ENCODE measurements at regions not wholly inside any gene's neighbourhood (a gene's known extent, or its start where the extent isn't known, plus 50 kb on each side); places are given as distances from the start of the nearest gene placed in this dataset.
"Not testable (repeated sequence)": the region's sequence is repeated elsewhere in the genome, so short reads cannot be mapped to it uniquely, and the experiment has no call there.

DNA sequence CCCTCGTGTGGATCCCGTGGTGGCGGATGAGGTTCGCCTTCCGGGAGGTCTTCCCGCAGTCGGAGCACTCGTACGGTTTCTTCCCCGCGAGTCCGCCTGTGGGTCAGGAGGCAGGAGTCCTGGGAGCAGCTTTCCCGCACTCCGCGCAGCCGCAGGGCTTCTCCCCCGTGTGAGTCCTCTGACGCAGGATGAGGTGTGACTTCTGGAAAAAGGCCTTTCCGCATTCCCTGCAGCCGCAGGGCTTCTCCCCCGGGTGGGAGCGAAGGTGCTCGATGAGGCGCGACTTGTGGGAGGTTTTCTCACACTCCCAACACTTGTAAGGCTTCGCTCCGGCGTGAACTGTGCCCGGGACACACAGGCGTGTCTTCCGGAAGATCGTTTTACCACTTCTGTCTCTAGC is 68.8 kb upstream of the WIPI2 start:
- H3K4me1 Mint-ChIP-seq (ENCODE audit: low read depth); H3K36me3 Mint-ChIP-seq (ENCODE audit: low read depth); POLR2A ChIA-PET; CTCF ChIA-PET; H3K4me3 Mint-ChIP-seq; ATAC-seq; H3K27me3 Mint-ChIP-seq; intact Hi-C loops (cut with micrococcal nuclease); H3K9me3 Mint-ChIP-seq; DNase-seq; H3K27ac Mint-ChIP-seq: not testable (repeated sequence)

DNA sequence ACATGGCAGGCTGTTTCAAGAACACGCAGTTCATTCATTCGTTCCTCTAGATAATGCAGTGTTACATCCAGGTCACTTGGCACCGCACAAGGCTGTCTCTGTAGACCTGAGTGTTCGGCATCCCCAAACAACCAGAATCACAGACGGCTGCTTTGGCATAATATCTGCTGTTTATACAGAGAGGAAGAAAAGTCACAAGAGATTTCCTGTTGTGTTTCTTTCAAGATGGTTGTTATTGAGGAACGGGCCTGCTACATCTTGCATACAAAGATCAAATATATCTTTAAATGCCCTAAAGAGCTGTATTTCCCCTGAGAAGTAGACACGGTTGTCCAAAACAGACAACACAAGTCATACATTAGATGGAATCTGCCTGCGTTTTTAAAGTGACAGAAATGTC is 58.8 kb upstream of the WIPI2 start:
- H3K9me3 Mint-ChIP-seq; CTCF ChIA-PET; intact Hi-C loops (cut with micrococcal nuclease); POLR2A ChIA-PET; DNase-seq; H3K4me3 Mint-ChIP-seq; H3K36me3 Mint-ChIP-seq (ENCODE audit: low read depth); H3K27me3 Mint-ChIP-seq; H3K27ac Mint-ChIP-seq: not testable (repeated sequence)
- ATAC-seq = peak; percentile 31
- peaks cover 21% of the 10 kb centered on the region for H3K4me1 Mint-ChIP-seq (ENCODE audit: low read depth)

GRCh38 chr7:5132539-5132938 is 57.5 kb upstream of the WIPI2 start:
- ATAC-seq (no peak), DNase-seq (no peak)
- Mint-ChIP-seq H3K27ac (no peak overlapping the region), H3K27me3 (no peaks in the 10 kb centered on the region), H3K4me3 (no peak overlapping the region), H3K9me3 (no peaks in the 10 kb centered on the region), H3K4me1 (ENCODE audit: low read depth) (peaks cover 21% of the 10 kb centered on the region), H3K36me3 (ENCODE audit: low read depth) (no peaks in the 10 kb centered on the region)
- ChIA-PET CTCF (no interaction called here), POLR2A (no interaction called here)
- intact Hi-C loops (cut with micrococcal nuclease) = no loop called here
- TF ChIP-seq, protein P1, sequence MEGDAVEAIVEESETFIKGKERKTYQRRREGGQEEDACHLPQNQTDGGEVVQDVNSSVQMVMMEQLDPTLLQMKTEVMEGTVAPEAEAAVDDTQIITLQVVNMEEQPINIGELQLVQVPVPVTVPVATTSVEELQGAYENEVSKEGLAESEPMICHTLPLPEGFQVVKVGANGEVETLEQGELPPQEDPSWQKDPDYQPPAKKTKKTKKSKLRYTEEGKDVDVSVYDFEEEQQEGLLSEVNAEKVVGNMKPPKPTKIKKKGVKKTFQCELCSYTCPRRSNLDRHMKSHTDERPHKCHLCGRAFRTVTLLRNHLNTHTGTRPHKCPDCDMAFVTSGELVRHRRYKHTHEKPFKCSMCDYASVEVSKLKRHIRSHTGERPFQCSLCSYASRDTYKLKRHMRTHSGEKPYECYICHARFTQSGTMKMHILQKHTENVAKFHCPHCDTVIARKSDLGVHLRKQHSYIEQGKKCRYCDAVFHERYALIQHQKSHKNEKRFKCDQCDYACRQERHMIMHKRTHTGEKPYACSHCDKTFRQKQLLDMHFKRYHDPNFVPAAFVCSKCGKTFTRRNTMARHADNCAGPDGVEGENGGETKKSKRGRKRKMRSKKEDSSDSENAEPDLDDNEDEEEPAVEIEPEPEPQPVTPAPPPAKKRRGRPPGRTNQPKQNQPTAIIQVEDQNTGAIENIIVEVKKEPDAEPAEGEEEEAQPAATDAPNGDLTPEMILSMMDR (IDR thresholded peaks at IDR 0.05) = no peak

DNA sequence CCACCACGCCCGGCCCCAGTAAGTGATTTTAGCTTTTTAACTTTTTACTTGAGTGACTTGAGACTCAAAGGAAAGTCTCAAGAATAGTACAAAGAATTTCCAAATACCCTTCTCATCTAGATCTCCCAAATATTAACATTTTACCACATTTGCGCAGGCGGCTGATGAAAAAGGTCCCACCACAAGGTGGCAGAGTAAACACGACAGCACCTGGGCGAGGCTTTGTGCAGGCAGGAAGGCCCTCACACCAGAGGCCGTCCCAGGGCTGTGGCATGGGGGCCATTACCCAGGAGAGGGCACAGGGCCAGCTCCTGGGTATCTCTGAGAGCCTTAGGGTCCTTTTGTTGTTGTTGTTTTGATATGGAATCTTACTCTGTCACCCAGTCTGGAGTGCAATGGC is 50.0 kb upstream of the WIPI2 start:
- H3K36me3 Mint-ChIP-seq (ENCODE audit: low read depth) = no peaks in the 10 kb centered on the region
- no peak overlapping the region for H3K4me3 Mint-ChIP-seq
- H3K27me3 Mint-ChIP-seq = no peaks in the 10 kb centered on the region
- H3K27ac Mint-ChIP-seq = no peak overlapping the region
- no peaks in the 10 kb centered on the region for H3K9me3 Mint-ChIP-seq
- DNase-seq = peak; percentile 53
- H3K4me1 Mint-ChIP-seq (ENCODE audit: low read depth) = peaks cover 13% of the 10 kb centered on the region
- no peak for ATAC-seq
- ChIA-PET CTCF (interaction anchor here (0.7 to 3.9 kb wide), 10 partner anchors 8 to 57 kb away, joined by 3 to 23 read pairs (median 4); no protein-coding TSS in a partner anchor), POLR2A (no interaction called here)
- TF ChIP-seq, protein P1 (IDR thresholded peaks at IDR 0.05) = no peak
- intact Hi-C loops (cut with micrococcal nuclease) = loop anchor here (5.0 kb wide), 1 partner anchor 447 kb away; no protein-coding TSS in a partner anchor

All from activated CD8-positive, alpha-beta T cell treated with anti-CD3 and anti-CD28 coated beads for 36 hours (primary cell).